Tibial artery (tissue), 4 donors: ENCODE measurements at regions not wholly inside any gene's neighbourhood (a gene's known extent, or its start where the extent isn't known, plus 50 kb on each side); places are given as distances from the start of the nearest gene placed in this dataset.

Experiments used
- DNase-seq, 2 donors: peaks; one replicate each; pipeline ENCODE4 v3.0.0-alpha.2; 2019
- H3K27ac ChIP-seq, 2 donors: fragments of 200-600 bp; sonication (generic) in 1 of 2; 1 replicate in 1 of 2; 2 replicates in 1 of 2; pipeline ENCODE4 v1.5.1; 2018 to 2019; ENCODE audit warnings: mild to moderate bottlenecking in 1 of 2
- H3K27me3 ChIP-seq, 2 donors: fragments of 200-600 bp; sonication (generic) in 1 of 2; one replicate each; pipeline versions ENCODE4 v1.5.1 to v1.6.0; 2016 to 2019
- H3K36me3 ChIP-seq, 3 donors: fragments of 200-600 bp; sonication (generic) in 2 of 3; one replicate each; pipeline ENCODE4 v1.5.1; 2016 to 2019; ENCODE audit warnings: mild to moderate bottlenecking in 2 of 3
- H3K4me1 ChIP-seq, 4 donors: fragments of 200-600 bp; sonication (generic) in 2 of 4; 1 replicate in 3 of 4; 2 replicates in 1 of 4; pipeline ENCODE4 v1.5.1; 2016 to 2019
- H3K4me3 ChIP-seq, 2 donors: fragments of 200-600 bp; sonication (generic) in 1 of 2; 1 replicate in 1 of 2; 2 replicates in 1 of 2; pipeline ENCODE4 v1.5.1; 2018 to 2019; ENCODE audit warnings: mild to moderate bottlenecking in 2 of 2
- H3K9me3 ChIP-seq, 3 donors: fragments of 200-600 bp; sonication (generic) in 1 of 3; one replicate each; pipeline ENCODE4 v1.5.1; 2016 to 2019
- intact Hi-C: fragments of 100-400 bp; cut with DNase I; formaldehyde crosslinking; loops from one replicate; pipeline ENCODE4 v1.15.0; 2023; ENCODE audit warnings: low total_unique reads
- TF ChIP-seq, protein P1 (sequence below), 2 experiments: fragments of 200-600 bp in 1 of 2; fragments of 450-650 bp in 1 of 2; IDR thresholded peaks; one replicate each; pipeline ENCODE4 v1.5.1; 2017 to 2019; ENCODE audit warnings: antibody characterized with exemption in 2 of 2, mild to moderate bottlenecking in 1 of 2, moderate library complexity in 1 of 2

DNA sequence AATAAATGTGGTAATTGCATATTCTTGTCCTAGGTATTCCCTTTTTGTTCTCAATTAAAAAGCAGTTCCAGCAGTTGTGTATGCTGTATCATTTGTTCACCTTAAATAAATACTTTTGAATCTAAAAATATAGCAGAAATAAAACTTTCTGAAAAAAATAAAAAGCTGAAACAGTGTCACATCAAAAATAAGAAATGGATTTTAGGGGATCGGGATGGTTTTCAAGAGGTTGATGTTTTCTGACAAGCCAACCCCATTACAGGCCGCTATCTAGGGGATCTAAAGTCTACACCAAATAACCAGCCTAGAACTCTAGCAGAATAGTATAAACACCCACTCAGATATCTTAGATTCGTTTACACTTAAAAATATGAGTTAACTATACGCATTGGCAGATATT lies 95.4 kb upstream of the MAML3 start:
- H3K27me3 ChIP-seq, result no peaks in the 10 kb centered on the region
- intact Hi-C loops, result no loop called here
- DNase-seq, result no peak
- peak overlapping the region; percentile 8 to 21 for H3K27ac ChIP-seq
- H3K36me3 ChIP-seq, result no peaks in the 10 kb centered on the region
- H3K4me1 ChIP-seq, result peaks cover 0 to 20% (median 9%) of the 10 kb centered on the region in 4 donors
- H3K4me3 ChIP-seq, result no peak overlapping the region
- TF ChIP-seq, protein P1, sequence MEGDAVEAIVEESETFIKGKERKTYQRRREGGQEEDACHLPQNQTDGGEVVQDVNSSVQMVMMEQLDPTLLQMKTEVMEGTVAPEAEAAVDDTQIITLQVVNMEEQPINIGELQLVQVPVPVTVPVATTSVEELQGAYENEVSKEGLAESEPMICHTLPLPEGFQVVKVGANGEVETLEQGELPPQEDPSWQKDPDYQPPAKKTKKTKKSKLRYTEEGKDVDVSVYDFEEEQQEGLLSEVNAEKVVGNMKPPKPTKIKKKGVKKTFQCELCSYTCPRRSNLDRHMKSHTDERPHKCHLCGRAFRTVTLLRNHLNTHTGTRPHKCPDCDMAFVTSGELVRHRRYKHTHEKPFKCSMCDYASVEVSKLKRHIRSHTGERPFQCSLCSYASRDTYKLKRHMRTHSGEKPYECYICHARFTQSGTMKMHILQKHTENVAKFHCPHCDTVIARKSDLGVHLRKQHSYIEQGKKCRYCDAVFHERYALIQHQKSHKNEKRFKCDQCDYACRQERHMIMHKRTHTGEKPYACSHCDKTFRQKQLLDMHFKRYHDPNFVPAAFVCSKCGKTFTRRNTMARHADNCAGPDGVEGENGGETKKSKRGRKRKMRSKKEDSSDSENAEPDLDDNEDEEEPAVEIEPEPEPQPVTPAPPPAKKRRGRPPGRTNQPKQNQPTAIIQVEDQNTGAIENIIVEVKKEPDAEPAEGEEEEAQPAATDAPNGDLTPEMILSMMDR (IDR thresholded peaks at IDR 0.05), result no peak
- H3K9me3 ChIP-seq, result no peaks in the 10 kb centered on the region

DNA sequence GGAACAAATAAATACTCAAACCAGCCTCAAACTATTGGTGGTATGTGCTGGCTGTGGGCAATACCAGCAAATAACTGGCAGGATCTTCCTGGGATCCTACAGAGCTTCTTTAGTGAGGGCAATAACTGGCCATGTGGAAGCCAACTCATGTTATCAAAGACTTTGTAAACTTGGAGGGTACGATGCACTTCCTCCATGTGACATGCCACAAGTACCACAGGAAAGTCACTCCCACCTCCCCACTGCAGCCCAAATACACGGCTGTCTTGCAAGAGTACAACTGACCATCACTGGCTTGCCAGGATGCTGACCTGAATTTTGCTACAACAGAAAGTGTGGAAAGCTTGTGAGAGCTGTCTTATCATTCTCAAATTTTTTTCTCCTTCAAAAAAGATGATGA lies 93.3 kb upstream of the MAML3 start:
- no peak for DNase-seq
- Histone ChIP-seq H3K4me3 (no peak overlapping the region), H3K27me3 (no peaks in the 10 kb centered on the region), H3K27ac (no peak overlapping the region), H3K4me1 (peaks cover 0 to 24% (median 10%) of the 10 kb centered on the region in 4 donors), H3K36me3 (no peaks in the 10 kb centered on the region), H3K9me3 (no peaks in the 10 kb centered on the region)
- intact Hi-C loops, result no loop called here
- TF ChIP-seq, protein P1 (IDR thresholded peaks at IDR 0.05), result no peak

- no peak for DNase-seq
- Histone ChIP-seq H3K27ac (no peak overlapping the region), H3K9me3 (no peaks in the 10 kb centered on the region), H3K4me1 (peaks cover 0 to 24% (median 8%) of the 10 kb centered on the region in 4 donors), H3K27me3 (no peaks in the 10 kb centered on the region), H3K4me3 (no peak overlapping the region), H3K36me3 (no peaks in the 10 kb centered on the region)
- intact Hi-C loops, result no loop called here
- TF ChIP-seq, protein P1 (IDR thresholded peaks at IDR 0.05), result no peak
Observed at GRCh38 chr4:140246216-140246615, 92.2 kb upstream of the MAML3 start.

- H3K27me3 ChIP-seq, result no peaks in the 10 kb centered on the region
- no peak overlapping the region for H3K4me3 ChIP-seq
- H3K36me3 ChIP-seq, result no peaks in the 10 kb centered on the region
- TF ChIP-seq, protein P1 (IDR thresholded peaks at IDR 0.05), result no peak
- H3K9me3 ChIP-seq, result no peaks in the 10 kb centered on the region
- H3K27ac ChIP-seq, result no peak overlapping the region
- peaks cover 0 to 18% (median 8%) of the 10 kb centered on the region in 4 donors for H3K4me1 ChIP-seq
- DNase-seq, result no peak
- intact Hi-C loops, result no loop called here
Observed at GRCh38 chr4:140244328-140244727, 90.3 kb upstream of the MAML3 start.

DNA sequence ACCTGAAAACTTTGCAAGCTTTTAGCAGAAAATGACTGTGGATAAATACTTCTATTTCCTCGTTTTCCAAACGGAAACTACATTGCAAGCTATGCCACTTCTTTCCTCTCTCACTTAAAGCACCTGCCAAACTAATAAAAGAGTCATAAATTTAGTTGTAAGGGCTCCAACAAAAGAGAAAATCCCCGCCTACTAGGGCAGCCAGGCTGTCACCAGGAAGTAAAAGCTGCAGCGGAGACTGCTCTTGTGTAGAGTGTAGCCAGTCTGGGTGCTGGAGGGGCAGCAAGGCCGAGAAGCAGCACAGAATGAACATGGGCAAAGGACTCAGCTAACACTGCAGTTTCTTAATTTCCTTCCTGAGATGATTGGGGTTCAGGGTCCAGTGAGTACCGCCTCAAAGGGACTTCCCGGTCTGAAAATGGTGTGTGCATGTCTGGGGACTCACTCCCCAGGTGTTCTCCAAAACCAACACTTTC lies 89.3 kb upstream of the MAML3 start:
- no peak for DNase-seq
- TF ChIP-seq, protein P1 (IDR thresholded peaks at IDR 0.05), result no peak
- no peaks in the 10 kb centered on the region for H3K9me3 ChIP-seq
- no peaks in the 10 kb centered on the region for H3K27me3 ChIP-seq
- H3K4me3 ChIP-seq, result no peak overlapping the region
- H3K27ac ChIP-seq, result peak overlapping the region in 1 of 2 donors; percentile 7
- H3K4me1 ChIP-seq, result peaks cover 0 to 18% (median 17%) of the 10 kb centered on the region in 4 donors
- intact Hi-C loops, result no loop called here
- H3K36me3 ChIP-seq, result no peaks in the 10 kb centered on the region
